SU-DHL-6 (cell line): ENCODE measurements at regions not wholly inside any gene's neighbourhood (a gene's known extent, or its start where the extent isn't known, plus 50 kb on each side); places are given as distances from the start of the nearest gene placed in this dataset.

ENCODE experiments used
- EZH2phosphoT487 ChIP-seq: fragments of 200-600 bp; sonication (generic), shearing (Covaris generic); conservative IDR thresholded peaks from 2 replicates; pipeline ENCODE4 v1.6.1; 2018; ENCODE audit warnings: mild to moderate bottlenecking, antibody characterized with exemption, low read length, moderate library complexity, mixed read lengths
- TF ChIP-seq, protein P1 (sequence below): fragments of 200-600 bp; sonication (generic); IDR thresholded peaks from one replicate; pipeline ENCODE4 v1.5.1; 2017; ENCODE audit warnings: antibody characterized with exemption, mild to moderate bottlenecking, low read length, moderate library complexity; ENCODE audit not compliant: insufficient read depth, poor library complexity, severe bottlenecking

DNA sequence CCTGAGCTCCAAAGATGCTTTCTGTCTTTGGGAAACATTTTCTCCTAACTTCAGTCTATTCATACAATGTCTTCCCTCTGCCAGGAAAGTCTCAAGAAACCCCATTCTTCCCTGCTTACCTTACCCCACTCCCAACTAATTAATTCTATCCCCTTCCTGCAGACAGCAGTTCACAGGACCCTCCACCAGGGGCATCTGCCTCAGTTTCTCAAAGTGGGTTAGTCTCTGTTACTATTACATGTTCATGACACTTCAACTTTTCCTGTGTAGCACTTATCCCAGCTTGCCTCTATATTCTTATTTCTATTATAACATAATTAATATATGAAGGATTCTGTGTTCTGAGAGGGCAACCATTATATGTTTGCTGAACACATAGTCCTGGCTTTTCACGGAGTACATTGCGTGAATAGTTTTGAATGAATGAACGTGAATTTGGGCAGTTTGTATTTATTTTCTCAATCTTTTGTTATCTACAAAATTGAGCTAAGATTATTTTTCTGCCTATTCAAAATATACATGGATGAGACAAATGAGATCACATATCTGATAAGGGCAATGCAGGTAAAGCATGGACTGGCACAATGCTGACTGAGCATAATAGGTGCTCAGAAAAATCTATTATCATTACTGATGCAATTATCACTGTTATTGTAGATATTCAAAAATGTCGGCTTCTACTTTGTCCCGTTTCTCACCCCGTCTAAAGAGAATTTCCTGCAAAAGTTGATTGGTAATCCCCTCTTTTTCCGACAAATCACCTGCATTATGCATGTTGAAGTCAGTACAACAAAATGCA, 341.1 kb downstream of the BRINP1 start:
- TF ChIP-seq, protein P1, sequence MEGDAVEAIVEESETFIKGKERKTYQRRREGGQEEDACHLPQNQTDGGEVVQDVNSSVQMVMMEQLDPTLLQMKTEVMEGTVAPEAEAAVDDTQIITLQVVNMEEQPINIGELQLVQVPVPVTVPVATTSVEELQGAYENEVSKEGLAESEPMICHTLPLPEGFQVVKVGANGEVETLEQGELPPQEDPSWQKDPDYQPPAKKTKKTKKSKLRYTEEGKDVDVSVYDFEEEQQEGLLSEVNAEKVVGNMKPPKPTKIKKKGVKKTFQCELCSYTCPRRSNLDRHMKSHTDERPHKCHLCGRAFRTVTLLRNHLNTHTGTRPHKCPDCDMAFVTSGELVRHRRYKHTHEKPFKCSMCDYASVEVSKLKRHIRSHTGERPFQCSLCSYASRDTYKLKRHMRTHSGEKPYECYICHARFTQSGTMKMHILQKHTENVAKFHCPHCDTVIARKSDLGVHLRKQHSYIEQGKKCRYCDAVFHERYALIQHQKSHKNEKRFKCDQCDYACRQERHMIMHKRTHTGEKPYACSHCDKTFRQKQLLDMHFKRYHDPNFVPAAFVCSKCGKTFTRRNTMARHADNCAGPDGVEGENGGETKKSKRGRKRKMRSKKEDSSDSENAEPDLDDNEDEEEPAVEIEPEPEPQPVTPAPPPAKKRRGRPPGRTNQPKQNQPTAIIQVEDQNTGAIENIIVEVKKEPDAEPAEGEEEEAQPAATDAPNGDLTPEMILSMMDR, result no peak
- no peak for TF ChIP-seq EZH2phosphoT487
